Frontal cortex (tissue), 3 donors: ENCODE measurements at regions not wholly inside any gene's neighbourhood (a gene's known extent, or its start where the extent isn't known, plus 50 kb on each side); places are given as distances from the start of the nearest gene placed in this dataset.
"Not testable (repeated sequence)": the region's sequence is repeated elsewhere in the genome, so short reads cannot be mapped to it uniquely, and the experiment has no call there.

ENCODE experiments used
- DNase-seq, 2 donors: peaks; one replicate each; pipeline ENCODE4 v3.0.0; 2012; ENCODE audit warnings: low spot score in 2 of 2
- FAIRE-seq: peaks from 2 replicates; lab custom pipeline; 2012; peaks lifted over from hg19 to GRCh38; lab: Jason Lieb, UNC
- donor health status: control.
- donor health status: control.
- donor health status: control.

DNA sequence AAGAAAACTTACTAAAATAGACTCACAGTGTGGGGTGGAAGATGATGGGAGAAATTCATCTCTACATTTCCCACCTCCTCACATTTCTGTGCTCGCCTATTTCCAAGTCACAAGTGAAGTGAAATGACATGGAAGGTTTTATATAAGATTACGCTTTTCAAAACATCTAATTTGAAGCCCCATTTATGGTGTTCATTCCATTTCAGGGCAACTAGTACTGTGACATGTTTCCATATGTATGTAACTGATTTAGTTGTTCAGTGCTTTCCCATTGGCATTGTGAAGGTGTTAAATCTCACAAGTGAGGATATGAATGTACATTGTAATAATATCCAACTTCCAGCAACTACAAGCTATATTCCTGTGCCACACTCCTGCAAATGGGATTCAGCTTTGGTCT lies 1174.8 kb downstream of the CDH11 start:
- FAIRE-seq (no peak), DNase-seq (no peak)

DNA sequence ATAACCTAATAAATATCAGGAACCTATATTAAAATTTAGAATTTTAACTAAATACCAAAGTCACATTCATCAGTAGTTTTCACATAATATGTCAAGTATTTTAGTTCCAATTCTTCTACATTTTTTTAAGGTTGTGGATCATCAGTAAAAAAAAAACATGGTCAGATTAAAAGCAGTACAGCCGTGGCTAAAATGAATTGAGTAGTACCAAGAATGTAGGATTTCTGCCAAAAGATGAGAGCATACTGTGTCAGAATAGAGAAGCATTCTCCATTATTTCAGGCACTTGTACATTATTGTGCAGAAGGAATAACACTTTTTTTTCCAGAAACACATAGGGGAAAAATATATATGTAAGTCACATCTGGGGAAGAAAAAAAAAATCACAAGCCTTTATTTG lies 1176.1 kb downstream of the CDH11 start:
- DNase-seq (no peak), FAIRE-seq (no peak)

DNA sequence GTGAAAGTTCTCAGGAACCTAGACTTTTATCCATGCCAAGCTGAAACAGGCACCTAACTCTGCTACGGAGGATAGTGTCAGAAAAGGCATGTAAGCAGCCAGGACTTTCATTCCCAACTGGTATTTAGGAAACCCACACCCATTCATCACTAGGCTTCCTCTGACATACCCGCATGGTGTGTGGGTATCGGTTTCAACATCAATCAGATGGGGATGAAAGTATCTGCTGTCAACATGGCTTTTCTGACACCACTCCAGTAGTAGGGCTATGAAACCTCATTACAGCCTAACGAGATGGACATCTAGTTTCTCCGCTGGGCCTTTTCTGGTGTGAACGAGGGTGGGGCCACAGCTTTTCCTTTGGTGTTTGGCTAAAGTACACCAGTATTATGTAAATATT lies 1178.3 kb downstream of the CDH11 start:
- FAIRE-seq (no peak), DNase-seq (no peak)

DNA sequence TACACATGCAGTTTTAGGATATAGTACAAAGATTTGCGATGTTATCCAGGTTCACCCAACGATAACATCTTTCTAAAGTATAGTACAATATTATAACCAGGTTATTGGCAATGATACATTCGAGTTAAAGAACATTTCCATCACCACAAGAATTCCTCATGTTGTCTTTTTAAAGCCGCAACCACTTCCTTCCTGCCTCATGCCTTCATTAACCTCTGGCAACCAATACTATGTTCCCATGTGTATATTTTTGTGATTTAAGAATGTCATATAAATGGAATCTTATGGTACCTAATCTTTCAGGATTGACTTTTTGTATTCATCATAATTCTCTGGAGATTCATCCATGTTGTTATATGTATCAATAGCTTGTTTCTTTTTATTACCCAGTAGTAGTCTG lies 1183.2 kb downstream of the CDH11 start:
- DNase-seq = no peak
- no peak for FAIRE-seq

DNA sequence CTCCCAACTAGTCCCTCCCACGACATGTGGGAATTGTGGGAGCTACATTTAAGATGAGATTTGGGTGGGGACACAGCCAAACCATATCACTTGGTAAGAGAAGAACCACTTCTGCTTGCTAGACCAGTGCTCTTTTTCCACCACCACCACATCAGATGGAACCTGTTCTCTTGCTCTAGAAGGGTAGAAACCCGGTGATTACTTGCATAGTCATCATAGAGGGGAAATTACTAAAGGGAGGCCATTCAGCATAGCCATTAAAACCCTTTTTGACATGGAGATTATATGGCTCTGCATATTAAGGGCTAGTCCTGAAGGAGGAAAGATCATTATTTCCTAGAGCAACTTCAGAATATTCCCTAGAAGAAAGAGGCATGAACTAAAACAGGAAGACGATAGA lies 1188.0 kb downstream of the CDH11 start:
- FAIRE-seq = no peak

DNA sequence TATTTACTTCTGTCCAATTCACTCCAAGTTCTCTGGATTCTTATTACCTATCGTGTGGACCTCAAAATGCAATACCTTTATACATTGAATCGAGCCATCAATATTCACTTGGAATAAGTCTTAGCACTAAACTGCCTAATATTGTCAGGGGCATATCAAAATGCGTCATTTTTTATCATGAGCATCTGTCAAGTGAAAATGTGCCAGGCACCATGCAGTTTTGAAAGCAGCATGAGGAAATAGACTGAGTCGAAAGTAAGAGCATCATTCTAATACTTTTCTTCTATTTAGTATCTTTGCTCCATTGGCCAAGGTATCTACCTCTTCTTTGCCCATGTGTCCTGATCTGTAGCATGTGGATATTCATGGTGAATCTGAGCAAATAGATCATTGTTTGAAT lies 1193.4 kb downstream of the CDH11 start:
- DNase-seq (no peak), FAIRE-seq (no peak)

More for the DNA sequence above, 1188.0 kb downstream of the CDH11 start:
- no peak for DNase-seq

DNA sequence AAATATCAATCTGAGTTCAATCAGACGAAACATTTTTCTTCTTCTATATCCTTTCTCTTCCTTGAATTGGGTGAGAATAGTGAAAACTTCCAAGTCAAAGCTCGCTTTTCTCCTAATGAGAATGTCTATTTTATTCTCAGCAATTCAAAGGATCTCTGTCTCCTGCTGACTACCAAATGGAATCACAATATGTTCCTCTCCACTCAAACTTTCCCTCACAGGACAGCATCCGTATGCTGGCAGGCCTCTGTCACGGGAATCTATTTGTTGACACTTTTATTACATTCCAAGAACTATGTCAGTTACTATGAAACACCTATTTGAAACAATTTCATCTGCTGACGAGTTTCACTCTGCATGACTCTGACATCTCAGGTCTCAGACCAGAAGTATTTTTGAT lies 1196.6 kb downstream of the CDH11 start:
- FAIRE-seq (no peak), DNase-seq (no peak)

DNA sequence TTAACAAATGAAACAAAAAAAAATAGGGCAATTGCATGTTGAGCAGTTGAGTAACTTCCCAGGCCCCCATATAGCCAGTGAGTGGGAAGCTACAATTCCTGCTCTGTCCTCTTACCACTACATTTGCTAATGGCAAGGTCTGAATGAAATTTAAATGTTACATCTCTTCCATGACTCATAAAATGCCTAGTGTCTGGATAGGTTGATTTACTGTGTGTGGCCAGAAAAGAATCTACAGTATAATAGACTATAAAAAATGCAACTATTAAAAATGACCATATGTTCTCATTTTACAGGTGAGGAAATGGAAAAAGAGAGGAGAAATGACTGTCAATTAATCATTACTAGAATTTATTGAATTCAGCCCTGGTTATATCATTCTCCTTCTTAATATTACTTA lies 1199.3 kb downstream of the CDH11 start:
- DNase-seq (no peak), FAIRE-seq (no peak)

DNA sequence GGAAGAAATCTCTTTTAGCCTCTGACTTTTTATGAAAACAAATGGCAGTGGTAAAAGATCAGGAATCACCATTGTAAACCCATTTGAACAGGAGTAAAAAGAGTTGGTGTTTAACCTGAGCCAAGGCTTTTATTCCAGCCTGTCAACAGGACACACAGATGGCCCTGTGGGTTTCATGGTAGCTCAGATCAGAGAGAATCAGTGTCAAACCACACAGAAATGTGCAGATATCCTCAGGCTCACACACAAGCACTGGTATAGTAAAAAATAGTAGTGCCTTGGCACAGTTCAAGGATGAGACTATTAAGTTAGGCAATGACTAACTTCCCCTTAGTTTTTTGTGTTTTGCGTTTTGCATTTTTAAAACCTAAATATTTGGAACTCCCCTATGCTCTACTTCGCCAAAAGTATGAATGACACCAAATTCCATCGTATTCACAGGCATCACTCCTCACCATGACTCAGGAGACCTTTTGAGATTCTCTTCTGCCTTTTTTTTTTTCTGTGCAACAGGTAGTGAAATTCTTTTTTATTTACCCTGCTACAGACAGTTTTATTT lies 1200.0 kb downstream of the CDH11 start:
- DNase-seq = no peak
- no peak for FAIRE-seq

DNA sequence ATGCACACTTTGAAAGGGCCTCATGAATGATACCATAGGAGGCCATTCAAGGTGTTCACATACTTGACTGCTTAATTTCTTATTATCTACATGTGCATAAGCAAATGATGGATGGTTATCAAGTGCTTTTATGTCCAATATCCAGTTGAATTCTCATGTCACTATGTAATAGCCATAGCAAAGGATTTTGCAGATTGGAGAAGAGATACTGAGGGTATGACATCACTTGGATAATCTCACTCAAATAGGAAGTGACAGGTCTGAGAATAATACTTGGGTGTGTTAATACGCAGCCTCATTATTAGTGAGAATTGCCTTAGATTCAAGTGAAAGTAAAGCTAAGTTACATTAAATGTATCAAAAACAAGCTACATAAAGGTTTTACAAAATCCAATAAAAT lies 1208.6 kb downstream of the CDH11 start:
- DNase-seq (no peak), FAIRE-seq (no peak)

DNA sequence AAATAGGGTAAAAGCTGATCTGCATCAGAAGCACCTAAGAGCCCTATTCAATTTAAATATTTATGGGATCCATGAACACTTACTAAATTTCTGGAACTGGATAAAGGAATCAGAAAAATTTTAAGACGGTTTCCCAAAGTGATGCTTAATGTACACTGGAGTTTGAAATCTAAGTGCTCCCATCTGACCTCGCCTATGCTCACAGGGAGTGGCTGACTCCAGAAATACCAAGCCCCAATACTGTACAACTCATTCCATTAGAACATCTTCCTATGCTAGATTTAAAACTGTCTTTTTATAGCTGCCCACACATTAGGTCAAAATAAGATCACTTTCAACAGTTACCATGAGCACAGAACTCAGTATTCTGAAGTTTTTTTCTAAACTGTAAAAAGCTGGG lies 1214.6 kb downstream of the CDH11 start:
- DNase-seq (no peak), FAIRE-seq (no peak)

DNA sequence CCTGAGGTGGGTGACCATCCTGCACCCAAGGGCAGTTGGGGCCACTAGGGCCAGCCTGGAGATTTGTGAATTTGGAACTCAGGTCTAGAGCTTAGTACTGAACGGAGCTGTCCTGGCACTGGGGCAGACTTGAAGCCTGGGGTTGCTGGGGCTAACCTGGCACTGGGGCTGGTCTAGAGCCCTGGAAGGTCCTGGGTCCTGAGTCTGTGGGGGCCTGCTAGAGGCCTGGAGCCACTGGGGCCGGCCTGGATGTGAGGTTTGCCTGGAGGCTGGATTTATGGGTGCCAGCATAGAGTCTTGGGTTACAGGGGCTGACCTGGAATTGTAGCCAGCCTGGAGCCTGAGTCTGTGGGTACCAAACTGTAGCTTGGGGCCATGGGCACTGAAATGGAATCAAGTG lies 1216.9 kb downstream of the CDH11 start:
- DNase-seq (no peak), FAIRE-seq (no peak)

DNA sequence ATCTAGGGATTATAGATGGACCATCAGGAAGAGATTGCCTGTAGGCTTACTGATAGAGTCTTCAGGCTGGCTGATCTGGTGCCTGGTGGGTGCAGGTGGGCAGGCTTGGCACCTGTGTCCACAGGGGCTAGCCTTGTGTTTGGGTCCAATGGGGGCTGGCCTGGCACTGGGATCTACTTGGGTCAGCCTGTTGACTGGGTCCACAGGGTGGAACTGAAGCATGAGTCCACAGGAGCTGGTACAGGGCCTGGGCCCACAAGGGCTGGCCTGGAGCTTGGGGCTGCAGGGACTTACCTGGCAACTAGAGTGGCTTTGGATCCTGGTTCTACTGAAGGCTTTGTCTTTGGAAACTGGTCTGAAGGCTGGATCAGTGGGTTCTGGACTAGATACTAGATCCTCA lies 1217.7 kb downstream of the CDH11 start:
- FAIRE-seq = no peak
- DNase-seq = no peak

DNA sequence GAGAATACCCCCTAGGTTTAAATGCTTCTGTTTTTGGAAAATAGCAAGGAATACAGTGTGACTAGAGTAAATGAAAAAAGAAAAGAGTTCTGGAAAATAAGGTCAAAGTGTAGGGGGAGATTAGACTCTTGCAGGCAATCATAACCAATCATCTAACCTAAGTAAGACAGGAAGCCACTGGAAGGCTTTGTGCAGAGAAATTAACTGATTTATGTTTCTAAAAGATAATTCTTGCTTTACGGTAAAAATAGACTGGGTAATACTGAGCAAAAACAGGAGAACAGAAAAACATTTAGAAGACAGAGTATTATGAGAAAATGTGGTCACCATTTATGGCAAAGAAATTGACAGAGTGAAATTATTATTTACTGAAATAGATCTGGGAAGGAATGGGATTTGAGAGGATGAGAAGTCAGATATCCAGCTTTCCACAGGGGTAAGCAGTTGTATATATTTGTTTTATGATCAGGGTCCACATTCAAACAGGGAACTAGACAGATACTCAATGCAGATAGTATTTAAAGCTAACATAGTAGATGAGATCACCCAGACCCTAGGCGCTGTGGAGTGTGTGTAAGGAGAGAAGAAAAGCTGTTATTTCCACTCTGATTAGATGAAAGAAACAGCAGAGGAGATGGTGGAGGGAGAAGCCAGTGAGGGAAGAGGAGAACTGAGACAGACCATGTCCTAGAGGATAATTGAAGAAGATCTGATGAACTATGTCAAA lies 1225.3 kb downstream of the CDH11 start:
- no peak for DNase-seq
- FAIRE-seq = no peak

DNA sequence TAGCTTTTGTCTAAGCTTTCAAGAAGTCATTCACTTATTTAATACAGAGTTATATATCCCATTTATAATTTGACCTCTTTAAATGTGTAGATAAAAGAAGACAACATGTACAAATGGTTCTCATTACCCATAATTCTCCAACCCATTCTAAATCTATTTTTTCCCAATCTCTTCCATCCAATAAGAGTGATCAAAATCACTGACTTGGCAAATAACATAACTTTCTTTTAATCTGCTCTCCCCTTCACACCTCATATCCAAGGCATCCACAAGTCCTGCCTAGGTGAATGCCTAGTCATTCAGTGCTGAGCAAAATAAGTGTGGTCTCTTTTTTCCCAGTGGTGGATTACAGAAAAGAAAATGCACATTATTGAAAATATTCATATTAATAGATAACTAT lies 1231.1 kb downstream of the CDH11 start:
- DNase-seq (no peak), FAIRE-seq (no peak)

DNA sequence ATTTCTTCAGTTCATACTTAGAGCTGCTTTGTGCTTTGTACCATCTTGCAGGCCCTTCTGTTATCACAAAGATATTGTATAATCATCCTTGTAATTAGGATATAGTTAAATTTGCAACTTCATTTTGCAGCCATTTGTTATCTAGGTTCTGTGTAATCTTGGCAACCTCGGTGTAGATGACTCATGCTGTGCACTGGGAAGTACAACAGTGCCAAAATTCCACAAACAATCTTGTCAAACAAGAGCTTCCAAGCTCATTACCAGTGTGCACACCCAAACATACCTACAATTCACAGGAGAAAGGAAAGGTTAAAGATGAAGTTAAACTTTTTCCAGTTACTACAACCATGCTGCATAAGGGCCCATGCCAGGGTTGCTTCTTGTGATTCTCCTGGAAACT lies 1231.8 kb downstream of the CDH11 start:
- no peak for DNase-seq
- no peak for FAIRE-seq

DNA sequence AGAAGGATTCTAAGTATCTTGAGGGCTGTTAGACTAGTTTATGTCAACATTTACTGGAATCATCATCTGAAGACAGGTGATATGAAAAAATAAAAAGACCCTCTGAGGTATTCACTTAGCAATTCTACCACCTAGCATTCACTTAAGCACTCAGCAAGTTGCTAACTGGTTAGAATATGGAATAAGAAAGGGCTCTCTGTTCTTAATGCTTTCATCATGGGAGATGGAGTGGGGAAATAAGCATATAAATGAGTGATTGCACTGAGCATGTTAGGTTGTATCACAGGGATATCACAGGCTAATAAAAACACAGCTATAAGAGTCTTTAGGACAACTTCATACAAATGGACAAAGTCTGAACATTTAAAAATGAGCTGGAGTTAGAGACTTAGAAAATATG lies 1238.8 kb downstream of the CDH11 start:
- no peak for DNase-seq

DNA sequence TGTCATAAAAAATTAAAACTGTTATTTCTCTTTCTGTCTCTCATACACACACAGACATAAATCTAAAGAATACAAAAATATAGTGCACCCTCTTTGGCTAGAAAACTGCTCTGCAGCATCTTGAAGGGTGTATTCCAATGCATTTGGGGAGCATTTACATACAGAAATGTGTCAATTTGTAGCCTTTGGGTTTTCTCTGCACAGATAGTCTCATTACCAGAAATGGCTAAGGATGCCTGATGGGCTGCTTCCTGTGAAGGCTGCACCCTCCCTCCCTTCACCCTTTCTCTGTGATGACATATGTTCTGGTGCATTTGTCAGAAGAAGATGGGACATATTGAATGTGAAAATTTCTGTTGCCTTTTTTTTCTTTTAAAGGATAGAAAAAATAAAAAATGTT lies 1239.3 kb downstream of the CDH11 start:
- DNase-seq (no peak), FAIRE-seq (no peak)

More for the DNA sequence above, 1238.8 kb downstream of the CDH11 start:
- FAIRE-seq = no peak

DNA sequence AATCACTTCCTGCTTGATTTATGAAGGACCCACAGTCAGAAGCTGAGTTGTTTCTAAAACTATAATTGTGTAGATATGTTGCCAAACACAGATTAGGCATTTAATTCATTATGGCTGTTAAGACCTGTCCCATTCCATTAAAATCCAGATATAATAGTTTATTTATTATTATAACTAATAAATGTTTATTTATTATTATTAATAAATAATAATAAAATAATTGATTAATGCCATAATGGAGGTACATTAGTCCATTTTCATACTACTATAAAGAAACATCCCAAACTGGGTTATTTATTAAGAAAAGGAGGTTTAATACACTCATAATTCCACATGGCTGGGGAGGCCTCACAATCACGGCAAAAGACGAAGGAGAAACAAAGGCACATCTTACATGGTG lies 1240.9 kb downstream of the CDH11 start:
- DNase-seq (no peak), FAIRE-seq (no peak)

DNA sequence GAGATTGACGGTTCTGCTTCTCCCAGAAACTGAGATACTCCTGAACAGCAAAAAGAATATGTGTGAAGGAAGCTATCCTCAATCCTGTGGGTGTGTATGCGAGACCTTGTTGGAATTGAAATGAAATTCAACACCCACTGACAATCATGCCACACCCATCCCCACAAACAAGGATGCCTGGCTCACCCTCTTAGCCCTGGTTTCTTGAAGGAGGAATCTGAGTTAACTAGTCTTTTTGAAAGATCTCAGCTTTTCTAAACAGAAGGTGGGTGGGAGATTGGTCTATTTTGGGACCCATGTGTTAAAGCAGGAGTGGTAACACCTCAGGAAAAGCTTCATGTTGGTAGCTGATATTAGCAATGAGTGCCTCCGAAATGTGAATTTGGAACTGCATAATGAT lies 1244.5 kb downstream of the CDH11 start:
- FAIRE-seq (no peak), DNase-seq (peak in 1 of 2 donors; percentile 2)

DNA sequence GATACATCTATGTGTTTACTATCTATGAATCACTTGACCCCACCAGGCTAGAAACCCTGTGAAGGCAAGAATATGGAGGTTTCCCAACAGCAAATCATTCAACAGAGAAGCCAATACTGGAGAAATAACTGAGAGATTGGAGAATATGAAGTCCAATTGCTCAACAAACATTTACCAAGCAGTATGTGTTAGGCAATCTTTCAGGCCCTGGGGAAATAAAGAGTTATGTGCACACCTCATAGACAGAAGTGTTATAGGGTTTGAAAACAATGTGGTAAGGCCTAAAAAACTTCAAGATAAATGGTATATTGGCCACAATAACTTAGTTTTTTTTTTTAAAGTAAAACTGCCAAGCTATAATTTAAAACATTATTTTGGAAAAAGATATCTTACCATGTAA lies 1245.8 kb downstream of the CDH11 start:
- no peak for FAIRE-seq

DNA sequence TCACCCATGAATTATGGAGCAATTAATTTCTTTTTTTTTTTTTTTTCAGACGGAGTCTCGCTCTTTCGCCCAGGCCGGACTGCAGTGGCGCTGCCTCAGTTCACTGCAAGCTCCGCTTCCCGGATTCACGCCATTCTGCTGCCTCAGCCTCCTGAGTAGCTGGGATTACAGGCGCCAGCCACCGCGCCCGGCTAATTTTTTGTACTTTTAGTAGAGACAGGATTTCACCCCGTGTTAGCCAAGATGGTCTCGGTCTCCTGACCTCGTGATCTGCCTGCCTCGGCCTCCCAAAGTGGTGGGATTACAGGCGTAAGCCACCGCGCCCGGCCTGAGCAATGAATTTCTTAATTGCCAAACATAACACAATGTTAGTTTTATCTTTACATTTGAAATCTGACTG lies 1261.2 kb downstream of the CDH11 start:
- not testable (repeated sequence) for DNase-seq, FAIRE-seq

More for the DNA sequence above, 1245.8 kb downstream of the CDH11 start:
- DNase-seq = no peak
